ENCODE measurements at regions not wholly inside any gene's neighbourhood (a gene's known extent, or its start where the extent isn't known, plus 50 kb on each side); places are given as distances from the start of the nearest gene placed in this dataset.

DNA sequence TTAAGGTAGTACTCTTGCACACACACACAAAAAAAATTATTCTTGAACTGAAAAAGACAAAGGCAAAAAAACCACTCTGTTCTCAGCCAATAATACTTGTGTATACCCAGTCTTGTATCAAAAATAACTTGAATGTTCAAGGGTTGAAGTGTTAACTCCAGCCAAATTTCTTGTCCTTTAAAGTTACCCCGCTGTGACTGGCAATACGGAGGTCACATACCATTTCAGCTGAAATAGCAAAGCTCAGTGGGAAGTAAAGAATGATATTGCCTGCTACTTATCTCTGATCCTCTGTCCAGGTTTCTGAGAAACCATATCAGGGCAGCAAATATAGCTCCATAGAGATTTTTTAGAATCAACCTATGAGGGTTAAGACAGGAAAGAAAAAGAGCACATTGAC lies 167.4 kb downstream of the C12orf50 start:
- TF ChIP-seq, protein P1, sequence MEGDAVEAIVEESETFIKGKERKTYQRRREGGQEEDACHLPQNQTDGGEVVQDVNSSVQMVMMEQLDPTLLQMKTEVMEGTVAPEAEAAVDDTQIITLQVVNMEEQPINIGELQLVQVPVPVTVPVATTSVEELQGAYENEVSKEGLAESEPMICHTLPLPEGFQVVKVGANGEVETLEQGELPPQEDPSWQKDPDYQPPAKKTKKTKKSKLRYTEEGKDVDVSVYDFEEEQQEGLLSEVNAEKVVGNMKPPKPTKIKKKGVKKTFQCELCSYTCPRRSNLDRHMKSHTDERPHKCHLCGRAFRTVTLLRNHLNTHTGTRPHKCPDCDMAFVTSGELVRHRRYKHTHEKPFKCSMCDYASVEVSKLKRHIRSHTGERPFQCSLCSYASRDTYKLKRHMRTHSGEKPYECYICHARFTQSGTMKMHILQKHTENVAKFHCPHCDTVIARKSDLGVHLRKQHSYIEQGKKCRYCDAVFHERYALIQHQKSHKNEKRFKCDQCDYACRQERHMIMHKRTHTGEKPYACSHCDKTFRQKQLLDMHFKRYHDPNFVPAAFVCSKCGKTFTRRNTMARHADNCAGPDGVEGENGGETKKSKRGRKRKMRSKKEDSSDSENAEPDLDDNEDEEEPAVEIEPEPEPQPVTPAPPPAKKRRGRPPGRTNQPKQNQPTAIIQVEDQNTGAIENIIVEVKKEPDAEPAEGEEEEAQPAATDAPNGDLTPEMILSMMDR (IDR thresholded peaks at IDR 0.05) = no peak
- TF ChIP-seq EP300 (IDR thresholded peaks at IDR 0.05; ENCODE audit: low read depth) = no peak
- no peak for TF ChIP-seq POLR2A (IDR thresholded peaks at IDR 0.05)
- no peak for TF ChIP-seq POLR2AphosphoS5 (IDR thresholded peaks at IDR 0.05)

Data from transverse colon (tissue), 4 donors.